ENCODE measurements at regions not wholly inside any gene's neighbourhood (a gene's known extent, or its start where the extent isn't known, plus 50 kb on each side); places are given as distances from the start of the nearest gene placed in this dataset.

GRCh38 chr5:114305402-114306207, 56.3 kb upstream of the KCNN2 start:
- no peaks in the 10 kb centered on the region for H3K27me3 ChIP-seq (ENCODE audit: insufficient read depth, low read length)
- H3K36me3 ChIP-seq (ENCODE audit: insufficient read depth, low read length), result no peaks in the 10 kb centered on the region
- no peak overlapping the region for H3K4me3 ChIP-seq (ENCODE audit: low read length)
- H3K4me1 ChIP-seq (ENCODE audit: insufficient read depth, low read length), result no peaks in the 10 kb centered on the region
- no peak overlapping the region for H2AFZ ChIP-seq (ENCODE audit: low read depth, low read length)
- H3K9me3 ChIP-seq (ENCODE audit: low read length), result no peaks in the 10 kb centered on the region

- Histone ChIP-seq H3K4me3 (ENCODE audit: low read length) (no peak overlapping the region), H3K36me3 (ENCODE audit: insufficient read depth, low read length) (no peaks in the 10 kb centered on the region), H3K4me1 (ENCODE audit: insufficient read depth, low read length) (peaks cover 1% of the 10 kb centered on the region)
Measured at GRCh38 chr5:114308017-114308416, 53.9 kb upstream of the KCNN2 start.

GRCh38 chr5:114308508-114308907, 53.4 kb upstream of the KCNN2 start:
- Histone ChIP-seq H3K9me3 (ENCODE audit: low read length) (no peaks in the 10 kb centered on the region), H3K4me1 (ENCODE audit: insufficient read depth, low read length) (peaks cover 1% of the 10 kb centered on the region), H3K27me3 (ENCODE audit: insufficient read depth, low read length) (no peaks in the 10 kb centered on the region), H3K36me3 (ENCODE audit: insufficient read depth, low read length) (no peaks in the 10 kb centered on the region), H2AFZ (ENCODE audit: low read depth, low read length) (no peak overlapping the region), H3K4me3 (ENCODE audit: low read length) (no peak overlapping the region)

More at GRCh38 chr5:114308017-114308416, 53.9 kb upstream of the KCNN2 start:
- Histone ChIP-seq H3K9me3 (ENCODE audit: low read length) (no peaks in the 10 kb centered on the region), H2AFZ (ENCODE audit: low read depth, low read length) (no peak overlapping the region), H3K27me3 (ENCODE audit: insufficient read depth, low read length) (no peaks in the 10 kb centered on the region)

GRCh38 chr5:114310666-114311065, 51.2 kb upstream of the KCNN2 start:
- no peaks in the 10 kb centered on the region for H3K27me3 ChIP-seq (ENCODE audit: insufficient read depth, low read length)
- H3K4me3 ChIP-seq (ENCODE audit: low read length), result no peak overlapping the region
- H3K4me1 ChIP-seq (ENCODE audit: insufficient read depth, low read length), result peaks cover 1% of the 10 kb centered on the region
- no peak overlapping the region for H2AFZ ChIP-seq (ENCODE audit: low read depth, low read length)
- no peaks in the 10 kb centered on the region for H3K9me3 ChIP-seq (ENCODE audit: low read length)
- H3K36me3 ChIP-seq (ENCODE audit: insufficient read depth, low read length), result no peaks in the 10 kb centered on the region

- Histone ChIP-seq H2AFZ (ENCODE audit: low read depth, low read length) (no peak overlapping the region), H3K9me3 (ENCODE audit: low read length) (no peaks in the 10 kb centered on the region), H3K27me3 (ENCODE audit: insufficient read depth, low read length) (no peaks in the 10 kb centered on the region), H3K36me3 (ENCODE audit: insufficient read depth, low read length) (no peaks in the 10 kb centered on the region), H3K4me3 (ENCODE audit: low read length) (no peak overlapping the region), H3K4me1 (ENCODE audit: insufficient read depth, low read length) (peaks cover 1% of the 10 kb centered on the region)
Measured at GRCh38 chr5:114311281-114311680, 50.6 kb upstream of the KCNN2 start.

GRCh38 chr5:114311968-114312367, 49.9 kb upstream of the KCNN2 start:
- H3K27me3 ChIP-seq (ENCODE audit: insufficient read depth, low read length), result no peaks in the 10 kb centered on the region
- H3K4me3 ChIP-seq (ENCODE audit: low read length), result no peak overlapping the region
- H3K4me1 ChIP-seq (ENCODE audit: insufficient read depth, low read length), result peaks cover 1% of the 10 kb centered on the region
- H3K9me3 ChIP-seq (ENCODE audit: low read length), result no peaks in the 10 kb centered on the region
- H2AFZ ChIP-seq (ENCODE audit: low read depth, low read length), result no peak overlapping the region
- no peaks in the 10 kb centered on the region for H3K36me3 ChIP-seq (ENCODE audit: insufficient read depth, low read length)

All from neuron (in vitro differentiated cells).